ENCODE measurements at regions not wholly inside any gene's neighbourhood (a gene's known extent, or its start where the extent isn't known, plus 50 kb on each side); places are given as distances from the start of the nearest gene placed in this dataset.
A peak's percentile ranks its signal among the peaks of the same experiment; 100 is the strongest.
"Not testable (repeated sequence)": the region's sequence is repeated elsewhere in the genome, so short reads cannot be mapped to it uniquely, and the experiment has no call there.

DNA sequence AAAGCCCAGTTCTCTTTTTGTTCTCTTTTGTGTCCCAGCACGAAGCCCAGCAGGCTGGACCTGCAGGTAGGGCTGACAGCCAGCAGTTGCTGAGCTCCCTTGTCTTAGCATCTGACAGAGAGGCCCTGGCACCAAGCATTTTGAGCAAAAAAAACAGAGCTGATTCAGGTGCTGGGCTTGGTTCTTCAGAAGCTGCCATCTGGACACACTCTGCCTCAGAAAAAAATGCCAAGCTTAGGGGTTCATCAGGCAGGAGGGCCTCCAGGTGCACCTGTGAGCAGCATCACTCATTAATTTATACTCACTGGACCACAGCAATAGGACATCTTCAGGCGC, 167.1 kb upstream of the PLD5 start:
- no peak for DNase-seq
- in situ Hi-C loops (cut with HindIII; ENCODE audit: low pct_ligation_motif_present, low pct_unique_long_range_greater_than_20kb, low sequenced_read_pairs): no loop called here

DNA sequence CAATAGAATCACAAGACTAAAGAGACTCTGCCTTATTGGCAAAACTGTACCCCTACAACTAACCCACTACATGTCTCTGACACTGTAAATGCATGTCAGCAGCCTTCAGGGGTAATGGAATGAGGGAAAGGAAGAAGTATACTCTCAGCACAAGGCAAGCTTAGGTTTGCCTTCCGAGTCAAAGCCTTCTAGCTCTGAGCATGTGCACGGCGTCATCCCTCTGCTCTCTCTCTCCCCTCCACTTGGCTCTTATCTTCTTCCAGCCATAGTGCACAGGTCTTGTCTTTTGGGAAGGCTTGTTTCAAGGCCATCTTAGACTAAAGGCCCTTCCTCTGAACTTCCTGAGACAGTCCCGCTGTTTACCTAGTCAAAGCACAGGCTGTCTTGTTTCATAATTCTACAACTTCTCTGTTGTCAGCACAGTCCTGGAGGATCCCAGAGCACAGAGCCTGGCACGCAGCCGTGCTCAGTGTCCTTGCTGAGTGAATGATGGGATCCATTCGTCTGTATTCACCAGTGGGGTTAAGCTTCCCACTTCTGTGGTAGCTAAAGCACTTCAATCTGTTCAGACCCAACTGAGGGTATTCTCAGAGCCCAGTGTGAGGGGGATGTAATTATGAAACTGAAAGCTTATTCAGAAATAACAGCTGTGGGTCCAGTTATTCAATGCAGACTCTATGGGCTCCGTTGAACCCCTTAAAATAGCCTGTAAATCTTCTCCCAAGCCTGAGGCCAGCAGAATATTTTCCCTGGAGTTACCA, 166.5 kb upstream of the PLD5 start:
- DNase-seq: no peak
- in situ Hi-C loops (cut with HindIII; ENCODE audit: low pct_ligation_motif_present, low pct_unique_long_range_greater_than_20kb, low sequenced_read_pairs): no loop called here

DNA sequence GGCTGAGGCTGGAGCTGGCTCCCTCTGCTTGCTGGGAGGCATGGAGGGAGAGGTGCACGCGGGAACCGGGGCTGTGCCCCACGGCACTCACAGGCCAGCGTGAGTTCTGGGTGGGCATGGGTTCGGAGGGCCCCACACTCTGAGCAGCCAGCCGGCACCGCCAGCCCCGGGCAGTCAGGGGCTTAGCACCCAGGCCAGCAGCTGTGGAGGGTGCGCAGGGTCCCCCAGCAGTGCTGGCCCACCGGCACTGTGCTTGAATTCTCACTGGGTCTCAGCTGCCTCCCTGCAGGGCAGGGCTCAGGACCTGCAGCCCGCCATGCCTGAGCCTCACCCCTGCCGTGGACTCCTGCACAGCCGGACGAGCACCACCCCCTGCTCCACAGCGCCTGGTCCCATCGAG, 164.9 kb upstream of the PLD5 start:
- no peak for DNase-seq
- in situ Hi-C loops (cut with HindIII; ENCODE audit: low pct_ligation_motif_present, low pct_unique_long_range_greater_than_20kb, low sequenced_read_pairs): no loop called here

DNA sequence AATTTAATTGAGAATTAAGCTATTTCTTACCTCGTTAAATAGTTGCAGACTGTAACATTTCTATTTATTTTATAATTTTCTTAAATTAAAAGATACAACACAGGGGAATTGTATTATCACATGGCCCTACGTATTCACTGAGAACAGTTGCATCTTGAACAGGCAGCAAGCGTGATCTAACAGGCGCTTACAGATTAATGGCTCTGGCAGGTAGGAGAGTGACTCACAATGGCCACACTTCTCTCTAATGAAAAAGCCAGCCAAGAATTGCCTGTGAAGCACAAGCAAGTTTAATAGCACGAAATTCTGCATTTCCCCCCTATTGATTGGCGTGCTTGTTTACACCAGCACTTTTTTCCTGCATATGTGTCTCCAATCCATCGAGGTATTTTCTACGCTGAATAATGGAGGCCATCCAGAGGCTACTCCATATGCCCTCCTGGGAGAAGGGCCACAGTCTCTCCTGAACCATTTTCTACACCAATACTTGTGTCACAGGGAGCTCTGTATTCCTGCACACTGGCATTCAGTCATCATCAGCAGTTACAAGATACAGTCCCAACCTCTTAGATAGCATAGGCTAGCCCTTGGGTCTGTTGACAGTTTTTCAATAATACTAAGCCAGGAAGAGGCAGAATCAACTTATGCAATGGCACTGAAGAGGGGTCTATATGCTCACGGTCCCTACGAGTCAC, 150.6 kb upstream of the PLD5 start:
- DNase-seq: no peak
- in situ Hi-C loops (cut with HindIII; ENCODE audit: low pct_ligation_motif_present, low pct_unique_long_range_greater_than_20kb, low sequenced_read_pairs): no loop called here

DNA sequence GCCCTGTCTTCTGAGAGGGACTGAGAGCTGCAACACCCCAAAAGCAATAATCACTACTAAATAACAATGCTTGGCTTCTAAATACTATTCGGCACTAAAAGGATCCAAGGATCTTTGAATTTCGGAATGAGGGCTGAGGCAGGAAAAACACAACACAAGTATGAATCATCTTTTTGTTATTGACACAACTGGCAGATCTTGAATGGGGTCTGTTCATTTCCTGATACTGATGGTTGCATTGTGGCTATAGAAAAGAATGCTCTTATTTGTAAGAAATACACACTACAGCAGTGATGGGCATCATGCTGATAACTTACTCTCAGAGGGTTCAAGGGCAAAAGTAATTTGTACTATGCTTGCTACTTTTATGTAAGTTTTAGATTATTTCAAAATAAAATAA, 149.2 kb upstream of the PLD5 start:
- no peak for DNase-seq
- in situ Hi-C loops (cut with HindIII; ENCODE audit: low pct_ligation_motif_present, low pct_unique_long_range_greater_than_20kb, low sequenced_read_pairs): no loop called here

DNA sequence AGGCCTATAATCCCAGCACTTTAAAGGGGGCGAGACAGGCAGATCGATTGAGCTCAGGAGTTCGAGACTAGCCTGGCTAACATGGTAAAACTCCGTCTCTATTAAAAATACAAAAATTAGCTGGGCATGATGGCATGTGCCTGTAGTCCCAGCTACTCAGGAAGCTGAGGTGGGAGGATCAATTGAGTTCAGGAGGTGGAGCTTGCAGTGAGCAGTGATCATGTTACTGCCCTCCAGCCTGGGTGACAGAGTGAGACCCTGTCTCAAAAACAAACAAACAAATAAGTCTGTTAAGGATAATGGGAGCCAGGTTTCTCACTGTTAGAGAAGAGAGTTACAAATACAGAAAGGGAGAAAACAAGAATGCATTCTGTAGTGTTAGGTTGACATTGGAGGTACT, 148.7 kb upstream of the PLD5 start:
- DNase-seq: not testable (repeated sequence)

DNA sequence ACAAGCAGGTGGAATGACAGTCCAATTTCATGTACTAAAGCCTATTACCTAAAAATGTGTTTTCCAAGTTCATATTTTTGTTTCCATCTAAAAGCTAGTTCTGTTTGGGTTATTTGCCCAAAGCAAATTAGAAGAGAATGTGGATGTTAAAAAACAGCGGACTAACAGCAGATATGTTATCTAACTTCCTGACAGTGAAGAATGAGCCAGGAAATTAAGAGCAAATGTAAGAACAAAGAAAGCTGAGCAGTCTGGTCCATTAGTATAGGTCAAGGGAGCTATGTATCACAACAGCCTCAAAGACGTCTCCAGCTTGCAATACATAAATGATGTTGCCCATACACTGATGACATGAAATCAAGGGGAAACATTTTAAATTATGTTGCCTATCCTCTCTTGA, 145.5 kb upstream of the PLD5 start:
- no peak for DNase-seq
- in situ Hi-C loops (cut with HindIII; ENCODE audit: low pct_ligation_motif_present, low pct_unique_long_range_greater_than_20kb, low sequenced_read_pairs): no loop called here

More for the DNA sequence above, 148.7 kb upstream of the PLD5 start:
- in situ Hi-C loops (cut with HindIII; ENCODE audit: low pct_ligation_motif_present, low pct_unique_long_range_greater_than_20kb, low sequenced_read_pairs): not testable (repeated sequence)

DNA sequence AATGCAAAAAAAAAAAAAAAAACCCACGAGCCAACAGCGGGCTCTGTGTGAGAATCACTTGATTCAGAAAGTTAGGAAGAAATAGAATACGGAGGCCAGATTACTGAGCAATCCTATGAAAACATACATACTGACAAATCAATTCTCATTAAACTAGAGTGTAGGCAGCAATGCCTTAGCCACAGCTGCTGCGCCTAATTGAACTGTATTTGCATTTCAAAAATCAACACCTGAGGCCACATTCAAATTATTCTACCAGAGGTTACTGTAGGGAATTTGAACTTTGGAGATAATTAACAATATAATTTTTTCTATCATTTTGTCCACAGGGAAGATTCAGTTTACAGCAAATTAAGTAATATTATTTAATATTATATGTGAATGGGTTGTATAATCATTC, 138.4 kb upstream of the PLD5 start:
- no peak for DNase-seq
- in situ Hi-C loops (cut with HindIII; ENCODE audit: low pct_ligation_motif_present, low pct_unique_long_range_greater_than_20kb, low sequenced_read_pairs): no loop called here

DNA sequence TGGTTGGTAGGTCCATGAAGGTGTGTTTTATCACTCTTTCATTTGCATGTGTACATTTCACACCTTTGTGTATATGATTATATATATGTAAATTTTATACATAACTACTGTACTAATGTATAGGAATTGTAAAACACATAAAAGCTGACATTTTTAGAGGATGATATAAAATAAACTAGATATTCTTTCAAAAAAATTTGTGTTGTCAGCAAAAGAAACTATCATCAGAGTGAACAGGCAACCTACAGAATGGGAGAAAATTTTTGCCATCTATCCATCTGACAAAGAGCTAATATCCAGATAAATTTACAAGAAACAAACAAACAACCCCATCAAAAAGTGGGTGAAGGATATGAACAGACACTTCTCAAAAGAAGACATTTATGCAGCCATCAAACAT, 129.3 kb upstream of the PLD5 start:
- DNase-seq; in situ Hi-C loops (cut with HindIII; ENCODE audit: low pct_ligation_motif_present, low pct_unique_long_range_greater_than_20kb, low sequenced_read_pairs): not testable (repeated sequence)

DNA sequence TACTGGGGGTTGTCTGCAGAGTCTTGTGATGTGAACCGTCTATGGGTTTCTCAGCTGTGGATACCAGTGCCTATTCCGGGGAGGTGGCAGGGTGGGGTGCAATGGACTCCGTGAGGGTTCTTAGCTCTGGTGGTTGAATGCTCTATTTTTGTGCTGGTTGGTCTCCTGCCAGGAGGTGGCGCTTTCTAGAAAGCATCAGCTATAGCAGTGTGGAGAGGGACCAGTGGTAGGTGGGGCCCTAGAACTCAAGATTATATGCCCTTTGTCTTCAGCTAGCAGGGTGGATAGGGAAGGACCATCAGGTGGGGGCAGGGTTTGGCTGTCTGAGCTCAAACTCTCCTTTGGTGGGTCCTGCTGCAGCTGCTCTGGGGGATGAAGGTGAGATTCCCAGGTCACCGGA, 127.3 kb upstream of the PLD5 start:
- in situ Hi-C loops (cut with HindIII; ENCODE audit: low pct_ligation_motif_present, low pct_unique_long_range_greater_than_20kb, low sequenced_read_pairs): no loop called here
- peak; percentile 47 for DNase-seq

DNA sequence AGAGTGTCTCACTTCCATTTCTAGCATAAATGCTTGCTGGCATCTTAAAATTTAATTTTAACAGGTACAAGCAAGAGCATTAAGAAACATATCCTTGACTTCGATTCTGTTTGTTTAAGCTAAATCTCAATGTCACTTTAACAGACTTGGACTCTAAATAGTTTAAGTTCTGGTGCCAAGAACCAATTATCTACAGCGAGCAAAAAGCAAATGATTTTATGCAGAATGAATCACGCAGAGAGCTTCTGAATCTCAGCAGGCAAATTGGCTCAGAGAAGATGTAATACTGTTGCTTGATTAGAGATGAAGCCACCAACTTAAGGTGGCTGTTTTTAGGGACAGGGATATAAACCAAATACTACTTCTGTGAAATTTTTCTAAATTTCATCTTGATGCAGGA, 117.0 kb upstream of the PLD5 start:
- no peak for DNase-seq
- in situ Hi-C loops (cut with HindIII; ENCODE audit: low pct_ligation_motif_present, low pct_unique_long_range_greater_than_20kb, low sequenced_read_pairs): no loop called here

DNA sequence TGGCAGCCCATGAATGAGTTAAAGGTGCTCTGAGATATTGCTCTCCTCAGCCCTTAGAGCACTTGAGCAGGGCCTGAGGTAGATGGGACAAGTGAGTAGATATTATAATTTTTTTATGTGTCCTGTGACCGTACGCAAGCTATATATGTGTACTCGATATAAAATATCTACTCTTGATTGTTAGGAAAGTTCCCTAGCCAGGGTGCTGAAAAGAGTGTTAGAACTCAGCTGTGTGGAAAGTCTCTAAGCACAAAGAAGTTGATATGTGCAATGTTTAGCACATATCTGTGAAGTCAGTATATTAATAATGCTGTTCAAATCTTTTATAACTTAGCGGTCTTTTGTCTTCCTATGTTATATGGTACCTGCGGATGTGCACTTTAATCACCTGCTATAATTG, 114.6 kb upstream of the PLD5 start:
- in situ Hi-C loops (cut with HindIII; ENCODE audit: low pct_ligation_motif_present, low pct_unique_long_range_greater_than_20kb, low sequenced_read_pairs): no loop called here
- no peak for DNase-seq

DNA sequence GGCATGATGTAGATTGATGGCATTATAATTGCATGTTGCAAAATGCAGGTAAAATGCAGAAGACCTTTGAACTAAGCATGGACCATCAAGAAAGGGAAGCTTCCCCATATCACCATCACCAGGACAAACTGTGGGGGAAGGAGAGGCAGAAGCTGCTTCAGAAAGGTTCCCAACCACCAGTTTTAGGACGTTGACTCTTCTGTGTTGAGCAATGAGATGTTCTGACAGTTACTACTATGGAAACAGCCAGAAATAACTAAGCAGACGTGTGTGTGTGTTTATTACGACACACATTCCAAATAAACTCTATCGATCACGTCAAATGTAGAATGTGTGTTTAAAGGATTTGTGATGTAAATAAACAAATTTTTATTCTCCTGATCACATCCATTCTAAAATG, 110.2 kb upstream of the PLD5 start:
- no peak for DNase-seq
- in situ Hi-C loops (cut with HindIII; ENCODE audit: low pct_ligation_motif_present, low pct_unique_long_range_greater_than_20kb, low sequenced_read_pairs): no loop called here

DNA sequence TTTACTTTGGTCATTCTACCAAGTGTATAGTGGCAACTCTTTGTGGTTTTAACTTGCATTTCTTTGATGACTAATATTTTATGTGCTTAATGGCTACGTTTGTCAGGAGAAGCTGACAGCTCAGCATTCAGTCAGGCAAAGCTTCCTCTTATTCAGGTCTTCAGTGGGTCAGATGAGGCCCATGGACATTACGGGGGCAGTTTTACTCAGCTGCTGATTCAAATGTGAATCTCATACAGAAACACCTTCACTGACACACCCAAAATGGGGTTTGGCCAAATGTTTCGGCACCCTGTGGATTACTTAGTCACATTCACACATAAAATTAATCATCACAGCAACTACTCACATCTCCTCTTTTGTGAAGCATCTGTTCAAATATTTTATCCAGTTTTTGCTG, 104.9 kb upstream of the PLD5 start:
- in situ Hi-C loops (cut with HindIII; ENCODE audit: low pct_ligation_motif_present, low pct_unique_long_range_greater_than_20kb, low sequenced_read_pairs): no loop called here
- DNase-seq: no peak

DNA sequence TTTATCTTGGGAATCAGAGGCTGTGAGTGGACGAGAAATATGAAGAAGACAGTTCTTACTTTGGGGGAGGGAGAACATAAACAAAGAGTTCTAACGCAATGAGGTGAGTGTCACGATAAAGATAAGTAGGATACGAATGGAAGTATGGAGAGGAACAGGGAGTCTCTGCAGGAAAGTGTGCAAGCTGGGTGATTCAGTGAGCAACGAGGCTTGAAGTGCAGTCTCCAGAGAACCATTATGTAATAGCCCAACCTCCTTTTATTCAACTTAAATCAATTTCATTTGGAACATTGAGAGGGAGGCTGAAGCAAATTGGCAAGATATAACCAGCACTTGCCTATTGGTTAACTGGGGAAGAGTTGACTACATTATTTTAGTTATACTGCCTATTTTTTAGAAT, 99.3 kb upstream of the PLD5 start:
- in situ Hi-C loops (cut with HindIII; ENCODE audit: low pct_ligation_motif_present, low pct_unique_long_range_greater_than_20kb, low sequenced_read_pairs): no loop called here
- no peak for DNase-seq

DNA sequence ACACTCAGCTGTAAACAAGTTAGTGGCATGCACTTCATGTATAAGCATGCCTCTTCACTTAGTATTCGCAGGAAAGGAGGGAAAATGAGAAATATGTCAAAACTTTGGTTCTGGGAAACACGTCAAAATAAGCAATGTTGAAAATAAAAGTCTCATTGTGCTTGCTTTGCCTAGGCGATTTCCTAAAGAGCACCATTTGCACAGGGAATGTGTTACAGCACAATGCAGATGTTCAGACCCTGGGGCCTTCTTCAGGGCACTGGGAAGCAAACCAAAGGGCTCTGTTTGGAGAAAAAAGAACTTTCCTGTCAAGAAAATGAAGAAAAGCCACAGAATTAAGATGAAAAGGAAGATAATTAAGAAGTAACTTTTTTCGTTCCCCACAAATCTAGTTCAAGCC, 98.6 kb upstream of the PLD5 start:
- in situ Hi-C loops (cut with HindIII; ENCODE audit: low pct_ligation_motif_present, low pct_unique_long_range_greater_than_20kb, low sequenced_read_pairs): no loop called here
- no peak for DNase-seq

DNA sequence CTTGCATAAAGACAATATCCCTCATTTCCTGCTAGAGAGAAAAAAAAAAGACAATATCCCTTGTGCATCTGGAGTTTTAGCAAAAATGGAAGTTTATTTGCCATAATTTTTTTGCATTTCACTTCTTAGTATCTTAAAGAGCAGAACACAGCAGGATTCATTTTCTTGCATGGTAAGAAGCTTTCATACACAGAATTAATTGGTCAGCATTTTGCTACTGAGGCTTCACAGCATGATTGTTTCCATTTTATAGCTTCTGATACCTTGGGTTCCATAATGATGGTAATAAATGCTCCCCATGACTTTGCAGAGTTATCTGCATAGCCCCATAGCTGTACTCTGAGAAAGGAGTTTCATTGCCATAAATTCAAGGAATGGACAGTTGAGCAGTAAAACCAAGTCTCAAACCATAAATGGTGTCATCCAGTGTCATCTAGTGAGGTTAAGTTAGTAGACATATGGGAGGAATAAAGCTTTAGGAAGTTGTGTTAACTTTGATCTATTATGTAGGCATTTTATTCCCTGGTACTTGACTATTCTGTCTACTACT, 88.8 kb upstream of the PLD5 start:
- DNase-seq: no peak
- in situ Hi-C loops (cut with HindIII; ENCODE audit: low pct_ligation_motif_present, low pct_unique_long_range_greater_than_20kb, low sequenced_read_pairs): no loop called here

DNA sequence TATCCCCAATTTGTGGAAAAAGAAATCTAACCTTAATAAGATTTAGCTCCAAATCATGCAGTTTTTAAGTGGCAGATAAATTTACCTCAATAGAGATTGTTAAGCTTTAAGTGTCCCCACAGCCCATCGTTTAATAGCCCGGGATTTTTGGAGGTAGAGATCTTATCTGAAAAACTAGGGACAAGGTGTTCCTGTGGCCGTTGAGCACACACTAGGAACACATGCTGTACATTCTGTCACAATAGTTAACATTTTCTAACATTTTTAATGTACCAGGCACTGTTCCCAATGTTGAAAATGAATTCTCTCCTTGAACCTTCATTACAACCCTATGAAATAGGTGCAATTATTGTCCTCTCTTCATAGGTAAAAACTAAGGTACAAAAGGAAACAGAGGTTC, 85.7 kb upstream of the PLD5 start:
- in situ Hi-C loops (cut with HindIII; ENCODE audit: low pct_ligation_motif_present, low pct_unique_long_range_greater_than_20kb, low sequenced_read_pairs): no loop called here
- DNase-seq: no peak

DNA sequence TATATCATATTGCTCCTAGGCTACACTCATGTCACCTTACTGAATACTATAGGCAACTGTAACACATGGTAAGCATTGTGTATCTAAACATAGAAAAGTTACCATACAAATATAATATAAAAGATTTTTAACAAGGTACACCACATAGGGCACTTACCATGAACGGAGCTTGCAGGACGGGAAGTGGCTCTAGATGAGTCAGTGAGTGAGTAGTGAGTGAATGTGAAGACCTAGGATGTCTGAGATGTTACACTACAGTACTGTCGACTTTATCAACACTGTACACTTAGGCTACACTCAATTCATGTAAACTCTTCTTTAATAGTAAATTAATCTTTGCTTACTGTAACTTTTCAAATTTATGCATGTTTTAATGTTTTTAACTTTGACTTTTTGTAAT, 81.0 kb upstream of the PLD5 start:
- no peak for DNase-seq
- in situ Hi-C loops (cut with HindIII; ENCODE audit: low pct_ligation_motif_present, low pct_unique_long_range_greater_than_20kb, low sequenced_read_pairs): no loop called here

DNA sequence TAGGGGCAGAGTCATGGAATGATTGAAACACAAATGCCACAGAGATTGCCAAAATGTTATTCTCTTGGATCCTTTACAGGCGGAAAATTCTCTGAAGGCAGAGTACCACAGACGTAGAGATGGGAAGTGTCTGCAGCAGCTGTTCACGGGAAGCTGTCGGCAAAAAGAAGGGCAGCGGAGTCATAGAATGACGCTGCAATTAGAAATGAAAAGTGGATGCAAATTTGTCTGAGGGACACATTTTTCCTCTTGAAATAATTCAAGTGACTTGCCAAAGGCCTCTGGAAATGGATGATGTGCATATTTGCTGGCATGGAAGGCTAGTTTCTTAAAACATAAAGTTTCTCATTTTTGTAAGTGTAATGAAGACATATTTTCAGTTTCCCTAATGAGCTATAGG, 77.5 kb upstream of the PLD5 start:
- no peak for DNase-seq
- in situ Hi-C loops (cut with HindIII; ENCODE audit: low pct_ligation_motif_present, low pct_unique_long_range_greater_than_20kb, low sequenced_read_pairs): no loop called here

Data from ACHN (cell line).